Activated CD8-positive, alpha-beta T cell treated with anti-CD3 and anti-CD28 coated beads, Interleukin-2, amount 10 ng/mL, durations not matched to agents 7 days and 5 days (primary cell): ENCODE measurements at regions not wholly inside any gene's neighbourhood (a gene's known extent, or its start where the extent isn't known, plus 50 kb on each side); places are given as distances from the start of the nearest gene placed in this dataset.

Source experiments
- ATAC-seq: fragments of 150-1000 bp; cut with Tn5 transposase; one replicate; pipeline ENCODE4 v1.10.0; 2021; ENCODE audit warnings: moderate library complexity
- CTCF ChIA-PET: fragments of 350-600 bp; sonication (Branson Sonifier 250); formaldehyde crosslinking; loops from one replicate; lab custom pipeline; 2021; ENCODE audit warnings: antibody characterized with exemption; lab: Charles Lee
- POLR2A ChIA-PET: fragments of 350-600 bp; sonication (Branson Sonifier 250); formaldehyde crosslinking; loops from one replicate; lab custom pipeline; 2021; ENCODE audit warnings: antibody characterized with exemption; lab: Charles Lee
- DNase-seq: peaks from one replicate; pipeline ENCODE4 v3.0.0-alpha.2; 2020
- H3K27ac Mint-ChIP-seq: one replicate; pipeline ENCODE4 v1.8.0; 2021; ENCODE audit warnings: mild to moderate bottlenecking, mixed read lengths
- H3K27me3 Mint-ChIP-seq: one replicate; pipeline ENCODE4 v1.8.0; 2021; ENCODE audit warnings: low read depth, mixed read lengths
- H3K36me3 Mint-ChIP-seq: one replicate; pipeline ENCODE4 v1.8.0; 2021; ENCODE audit warnings: low read depth, mixed read lengths
- H3K4me1 Mint-ChIP-seq: one replicate; pipeline ENCODE4 v1.8.0; 2021; ENCODE audit warnings: low read depth, mixed read lengths
- H3K4me3 Mint-ChIP-seq: one replicate; pipeline ENCODE4 v1.8.0; 2021; ENCODE audit warnings: mild to moderate bottlenecking, mixed read lengths
- H3K9me3 Mint-ChIP-seq: one replicate; pipeline ENCODE4 v1.8.0; 2022; ENCODE audit warnings: mixed read lengths; ENCODE audit not compliant: insufficient read depth

DNA sequence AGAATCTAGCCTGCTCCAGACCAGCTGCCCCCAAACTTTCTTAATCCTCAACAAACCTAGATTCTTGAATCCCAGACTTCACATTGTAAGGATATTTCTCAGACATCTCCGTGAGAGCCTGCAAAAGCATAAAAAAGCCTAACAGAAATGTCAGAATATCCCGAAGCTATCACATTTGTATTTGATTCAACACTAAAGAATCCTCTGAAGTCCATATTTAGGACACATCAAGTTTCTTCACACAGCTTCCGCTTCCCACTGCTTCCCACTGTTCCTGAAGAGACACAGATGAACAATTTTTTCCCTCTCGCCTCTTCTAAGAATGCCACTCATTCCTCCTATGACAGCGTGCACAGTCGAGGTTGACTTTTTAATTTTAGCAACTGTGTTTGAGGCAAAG lies 396.2 kb upstream of the IGFBP3 start:
- Mint-ChIP-seq H3K27me3 (no peaks in the 10 kb centered on the region), H3K27ac (no peak overlapping the region), H3K4me1 (no peaks in the 10 kb centered on the region), H3K9me3 (no peaks in the 10 kb centered on the region), H3K36me3 (no peaks in the 10 kb centered on the region), H3K4me3 (no peak overlapping the region)
- CTCF ChIA-PET = no interaction called here
- POLR2A ChIA-PET = no interaction called here
- no peak for ATAC-seq
- no peak for DNase-seq

DNA sequence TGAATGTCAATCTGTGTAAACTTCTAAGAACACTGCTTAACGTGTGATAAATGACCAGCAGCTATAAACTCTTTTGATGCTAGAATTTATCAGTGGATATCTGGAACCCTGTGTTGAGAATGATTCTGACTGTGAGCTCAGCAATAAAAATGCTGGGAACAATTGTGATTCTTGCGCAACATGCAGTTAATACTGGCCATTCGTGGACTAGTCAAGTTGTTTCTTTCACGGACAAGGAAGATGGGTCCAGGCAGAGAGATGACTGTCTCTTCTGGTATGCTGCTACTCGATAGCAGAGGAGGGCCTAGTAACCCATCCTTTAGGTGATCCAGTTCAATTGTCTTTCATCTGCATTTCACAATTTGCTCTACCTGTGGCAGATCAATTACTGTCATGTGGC lies 394.8 kb upstream of the IGFBP3 start:
- Mint-ChIP-seq H3K36me3 (no peaks in the 10 kb centered on the region), H3K9me3 (no peaks in the 10 kb centered on the region)
- ATAC-seq = no peak

DNA sequence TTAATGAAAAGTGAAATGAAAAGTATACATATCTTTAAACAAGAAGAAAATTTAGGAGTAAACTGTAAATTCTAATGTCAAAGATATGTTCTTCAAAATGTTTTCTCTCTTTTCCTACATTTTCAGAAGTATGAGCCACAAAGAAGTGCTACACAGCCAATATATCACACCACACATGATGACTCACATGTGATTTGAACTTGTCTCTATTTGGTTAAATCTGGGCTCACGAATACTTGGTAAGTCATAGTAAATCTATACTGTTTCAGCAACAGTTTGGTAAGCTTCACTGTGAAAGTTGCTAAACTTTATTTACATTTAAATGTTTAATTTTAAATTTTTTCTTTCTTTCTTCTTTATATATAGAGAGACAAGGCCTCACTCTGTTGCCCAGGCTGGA lies 380.6 kb upstream of the IGFBP3 start:
- no peak overlapping the region for H3K27ac Mint-ChIP-seq
- H3K4me1 Mint-ChIP-seq = no peaks in the 10 kb centered on the region
- no peak overlapping the region for H3K4me3 Mint-ChIP-seq
- DNase-seq (no peak), ATAC-seq (no peak)
- CTCF ChIA-PET = no interaction called here
- POLR2A ChIA-PET = no interaction called here
- no peaks in the 10 kb centered on the region for H3K36me3 Mint-ChIP-seq
- H3K9me3 Mint-ChIP-seq = peaks cover 11% of the 10 kb centered on the region
- no peaks in the 10 kb centered on the region for H3K27me3 Mint-ChIP-seq

More for the DNA sequence above, 394.8 kb upstream of the IGFBP3 start:
- ChIA-PET POLR2A (interaction anchor here (0.6 kb wide), 1 partner anchor 27 kb away, joined by 3 read pairs; no protein-coding TSS in a partner anchor), CTCF (no interaction called here)
- no peak for DNase-seq
- Mint-ChIP-seq H3K27me3 (no peaks in the 10 kb centered on the region), H3K4me1 (no peaks in the 10 kb centered on the region), H3K27ac (no peak overlapping the region), H3K4me3 (no peak overlapping the region)

DNA sequence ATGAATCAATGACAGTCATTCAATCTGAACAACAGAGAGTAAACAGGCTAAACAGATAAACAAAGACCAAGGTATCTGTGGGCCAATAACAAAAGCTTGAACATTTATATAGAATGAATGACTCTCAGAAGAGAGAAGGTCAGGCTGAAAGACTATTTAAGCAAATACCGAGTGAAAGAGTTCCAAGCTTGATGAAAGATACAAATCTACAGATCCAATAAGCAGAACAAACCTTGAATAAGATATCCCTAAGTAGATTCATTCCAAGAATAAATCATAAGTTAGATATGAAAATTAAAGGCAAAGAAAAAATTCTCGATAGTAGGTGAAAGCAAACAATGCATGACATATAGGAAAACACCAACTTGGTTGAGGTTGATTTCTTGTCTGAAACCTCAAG lies 376.4 kb upstream of the IGFBP3 start:
- peaks cover 11% of the 10 kb centered on the region for H3K9me3 Mint-ChIP-seq
- ChIA-PET CTCF (no interaction called here), POLR2A (no interaction called here)
- no peaks in the 10 kb centered on the region for H3K27me3 Mint-ChIP-seq
- no peak overlapping the region for H3K27ac Mint-ChIP-seq
- no peak overlapping the region for H3K4me3 Mint-ChIP-seq
- no peaks in the 10 kb centered on the region for H3K4me1 Mint-ChIP-seq
- DNase-seq = no peak
- no peak for ATAC-seq
- H3K36me3 Mint-ChIP-seq = no peaks in the 10 kb centered on the region

DNA sequence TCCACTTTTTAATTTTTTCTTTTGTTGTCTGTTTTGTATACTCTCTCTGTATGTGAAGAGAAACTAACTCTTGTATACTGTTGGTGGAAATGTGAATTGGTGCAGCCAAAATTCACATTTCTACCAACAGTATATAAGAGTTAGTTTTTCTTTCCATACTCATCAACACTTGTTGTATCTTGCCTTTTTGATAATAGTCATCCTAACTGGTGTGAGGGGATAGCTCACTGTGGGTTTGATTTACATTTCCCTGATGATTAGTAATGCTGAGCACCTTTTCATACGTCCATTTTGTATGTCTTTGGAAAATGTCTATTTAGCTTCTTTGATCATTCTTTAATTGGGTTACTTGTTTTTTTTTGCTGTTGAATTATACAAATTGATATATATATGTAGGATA lies 375.5 kb upstream of the IGFBP3 start:
- H3K27ac Mint-ChIP-seq = no peak overlapping the region

DNA sequence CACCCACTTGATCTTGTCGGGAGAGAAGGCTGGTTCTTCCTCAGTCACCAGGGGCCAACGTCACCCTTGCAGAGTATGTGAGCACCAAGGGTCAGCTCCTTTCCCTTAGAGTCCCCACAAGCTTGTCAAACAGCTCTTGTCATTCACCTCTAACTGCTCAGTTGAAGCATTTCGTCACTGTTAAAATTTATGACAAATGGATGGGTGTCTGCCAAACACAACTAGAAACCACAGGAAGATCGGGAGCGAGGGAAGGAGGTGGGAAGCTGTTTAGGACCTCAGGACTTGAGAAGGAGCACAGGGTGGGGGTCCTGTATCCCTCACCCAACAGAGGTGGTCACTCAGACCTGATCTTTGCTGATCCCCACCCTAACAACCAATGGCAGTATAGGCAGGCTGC lies 373.3 kb upstream of the IGFBP3 start:
- Mint-ChIP-seq H3K36me3 (no peaks in the 10 kb centered on the region), H3K27ac (no peak overlapping the region), H3K4me1 (no peaks in the 10 kb centered on the region), H3K27me3 (no peaks in the 10 kb centered on the region), H3K9me3 (peaks cover 11% of the 10 kb centered on the region), H3K4me3 (no peak overlapping the region)
- DNase-seq = no peak
- no peak for ATAC-seq
- CTCF ChIA-PET = no interaction called here
- POLR2A ChIA-PET = no interaction called here

More for the DNA sequence above, 375.5 kb upstream of the IGFBP3 start:
- no peak for ATAC-seq
- H3K27me3 Mint-ChIP-seq = no peaks in the 10 kb centered on the region
- POLR2A ChIA-PET = no interaction called here
- peaks cover 11% of the 10 kb centered on the region for H3K9me3 Mint-ChIP-seq
- DNase-seq = no peak
- CTCF ChIA-PET = no interaction called here
- no peak overlapping the region for H3K4me3 Mint-ChIP-seq
- no peaks in the 10 kb centered on the region for H3K4me1 Mint-ChIP-seq
- H3K36me3 Mint-ChIP-seq = no peaks in the 10 kb centered on the region

DNA sequence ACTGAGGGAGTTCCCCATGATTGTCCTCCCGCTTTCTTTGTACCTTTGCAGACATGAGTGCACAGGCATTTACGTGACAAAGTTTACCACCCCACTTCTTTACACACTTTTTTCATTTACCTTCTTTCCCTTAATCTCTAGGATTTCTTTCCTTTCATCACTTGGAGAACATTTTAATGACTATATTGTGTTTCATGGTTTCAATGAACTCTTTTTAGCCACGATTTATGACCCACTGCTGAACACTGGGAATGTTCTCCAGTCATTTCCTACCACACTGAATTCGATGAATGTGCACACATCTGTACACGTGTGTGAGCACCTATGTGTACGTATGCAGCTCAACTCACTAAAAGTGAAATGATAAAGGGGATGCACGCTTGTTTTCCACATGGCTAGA lies 371.7 kb upstream of the IGFBP3 start:
- ATAC-seq (no peak), DNase-seq (no peak)
- Mint-ChIP-seq H3K9me3 (peaks cover 8% of the 10 kb centered on the region), H3K27me3 (no peaks in the 10 kb centered on the region), H3K36me3 (no peaks in the 10 kb centered on the region), H3K4me3 (no peak overlapping the region), H3K27ac (no peak overlapping the region), H3K4me1 (no peaks in the 10 kb centered on the region)
- ChIA-PET CTCF (no interaction called here), POLR2A (no interaction called here)

DNA sequence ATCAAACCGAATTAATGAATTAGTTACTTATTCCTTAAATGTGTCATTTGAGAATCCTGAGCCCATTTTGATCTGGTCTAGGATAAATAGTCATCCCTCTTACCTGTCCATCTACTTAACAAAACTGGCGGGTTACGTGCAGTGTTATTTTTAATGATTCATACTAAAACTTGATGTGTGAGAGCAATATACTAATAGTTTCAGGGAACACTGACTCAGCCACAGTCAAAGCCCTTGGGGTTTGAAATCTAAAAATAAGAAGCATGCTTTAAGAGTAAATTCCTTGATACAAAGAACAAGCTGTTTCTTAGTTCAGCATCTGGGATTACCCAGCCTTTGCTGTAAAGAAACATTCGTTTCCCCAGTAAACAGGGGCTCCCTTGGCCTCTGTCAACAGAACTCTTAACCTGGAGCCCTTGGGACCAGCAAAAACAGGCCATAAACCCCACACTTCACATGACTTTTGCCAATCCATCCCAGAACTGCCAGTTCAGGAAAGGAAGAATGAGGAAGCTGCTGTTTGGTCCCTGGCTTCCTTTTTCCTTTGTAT lies 370.6 kb upstream of the IGFBP3 start:
- DNase-seq (no peak), ATAC-seq (no peak)
- Mint-ChIP-seq H3K4me1 (no peaks in the 10 kb centered on the region), H3K4me3 (no peak overlapping the region), H3K36me3 (no peaks in the 10 kb centered on the region), H3K27ac (no peak overlapping the region), H3K27me3 (no peaks in the 10 kb centered on the region), H3K9me3 (no peaks in the 10 kb centered on the region)
- POLR2A ChIA-PET = no interaction called here
- CTCF ChIA-PET = no interaction called here

DNA sequence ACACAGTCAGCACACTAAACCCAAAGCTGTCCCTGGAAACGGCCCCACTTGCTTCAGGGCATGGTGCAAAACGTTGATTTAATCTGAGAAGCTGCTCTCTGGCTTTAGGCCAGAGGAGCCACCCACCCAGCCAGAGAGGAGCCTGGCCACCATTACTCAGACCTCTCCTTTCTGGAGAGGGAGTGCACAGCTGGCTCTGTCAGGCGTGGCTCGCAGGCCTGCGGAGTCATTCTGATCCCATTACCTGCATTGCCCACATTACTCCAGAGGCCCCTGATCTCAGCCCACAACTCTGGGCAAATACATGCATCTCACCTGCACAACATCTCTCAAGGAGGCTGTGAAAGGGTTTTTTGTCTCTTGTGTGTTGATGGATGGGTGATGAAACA lies 370.0 kb upstream of the IGFBP3 start:
- Mint-ChIP-seq H3K4me3 (no peak overlapping the region), H3K27me3 (no peaks in the 10 kb centered on the region)
- CTCF ChIA-PET = no interaction called here

DNA sequence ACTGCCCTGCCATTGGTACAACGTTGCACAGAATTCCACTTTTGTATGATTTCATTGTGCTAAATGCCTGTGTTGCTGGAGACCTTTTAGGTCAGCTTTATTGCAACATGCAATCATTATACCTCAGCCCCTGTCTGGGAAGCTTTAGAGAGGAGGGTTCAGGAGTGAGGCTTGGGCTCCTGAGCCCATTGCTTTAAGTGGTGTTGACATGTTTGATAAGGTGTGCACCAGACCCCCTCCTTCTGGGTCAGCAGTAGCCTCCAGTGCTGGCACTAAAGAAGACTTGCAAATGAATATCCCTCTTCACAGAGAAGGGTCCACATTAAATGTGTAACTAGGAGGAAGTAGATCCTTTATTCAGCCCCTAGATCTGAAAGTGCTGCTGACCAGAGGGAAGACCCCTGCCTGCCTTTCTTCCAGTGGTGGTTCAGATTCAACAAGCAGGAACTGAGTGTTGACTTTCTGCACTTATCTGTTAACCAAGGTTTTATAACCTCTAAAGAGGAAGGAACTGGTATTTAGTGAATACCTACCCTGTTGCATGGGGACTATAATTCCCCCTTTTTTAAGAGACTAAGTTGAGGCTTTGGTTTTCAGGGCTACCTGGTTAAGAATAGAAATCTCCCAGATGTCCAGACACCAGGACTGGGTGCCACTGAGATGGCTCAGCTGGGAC lies 369.4 kb upstream of the IGFBP3 start:
- CTCF ChIA-PET = no interaction called here
- no peaks in the 10 kb centered on the region for H3K9me3 Mint-ChIP-seq

More for the DNA sequence above, 370.0 kb upstream of the IGFBP3 start:
- H3K27ac Mint-ChIP-seq = no peak overlapping the region
- POLR2A ChIA-PET = no interaction called here
- DNase-seq = no peak
- H3K4me1 Mint-ChIP-seq = no peaks in the 10 kb centered on the region
- H3K9me3 Mint-ChIP-seq = no peaks in the 10 kb centered on the region
- ATAC-seq = no peak
- no peaks in the 10 kb centered on the region for H3K36me3 Mint-ChIP-seq

DNA sequence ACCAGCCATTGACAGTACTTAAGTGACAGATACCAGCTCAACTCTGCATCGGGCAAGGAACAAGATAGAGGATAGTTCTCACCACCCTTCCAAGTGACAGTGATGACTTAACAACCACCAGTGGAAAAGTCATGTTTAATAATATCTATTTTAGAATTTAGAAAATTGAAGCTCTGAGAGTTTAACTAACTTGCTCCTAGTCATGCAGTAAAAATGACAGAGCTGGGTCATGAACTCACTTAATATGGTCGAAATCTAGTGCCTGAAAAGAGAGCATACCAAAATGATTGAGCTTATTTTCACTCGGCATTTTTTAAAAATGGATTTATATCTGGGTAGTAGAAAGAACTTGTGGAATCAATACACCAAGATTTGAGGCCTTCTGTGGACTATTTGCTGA lies 367.8 kb upstream of the IGFBP3 start:
- H3K27me3 Mint-ChIP-seq = no peaks in the 10 kb centered on the region
- DNase-seq (no peak), ATAC-seq (no peak)
- H3K4me1 Mint-ChIP-seq = no peaks in the 10 kb centered on the region
- ChIA-PET CTCF (no interaction called here), POLR2A (interaction anchor here (0.6 kb wide), 1 partner anchor 27 kb away, joined by 3 read pairs; no protein-coding TSS in a partner anchor)
- H3K4me3 Mint-ChIP-seq = no peak overlapping the region
- H3K36me3 Mint-ChIP-seq = no peaks in the 10 kb centered on the region
- H3K27ac Mint-ChIP-seq = no peak overlapping the region
- H3K9me3 Mint-ChIP-seq = no peaks in the 10 kb centered on the region

More for the DNA sequence above, 369.4 kb upstream of the IGFBP3 start:
- Mint-ChIP-seq H3K4me1 (no peaks in the 10 kb centered on the region), H3K27ac (no peak overlapping the region), H3K27me3 (no peaks in the 10 kb centered on the region), H3K36me3 (no peaks in the 10 kb centered on the region), H3K4me3 (no peak overlapping the region)
- POLR2A ChIA-PET = no interaction called here
- ATAC-seq = no peak
- no peak for DNase-seq

DNA sequence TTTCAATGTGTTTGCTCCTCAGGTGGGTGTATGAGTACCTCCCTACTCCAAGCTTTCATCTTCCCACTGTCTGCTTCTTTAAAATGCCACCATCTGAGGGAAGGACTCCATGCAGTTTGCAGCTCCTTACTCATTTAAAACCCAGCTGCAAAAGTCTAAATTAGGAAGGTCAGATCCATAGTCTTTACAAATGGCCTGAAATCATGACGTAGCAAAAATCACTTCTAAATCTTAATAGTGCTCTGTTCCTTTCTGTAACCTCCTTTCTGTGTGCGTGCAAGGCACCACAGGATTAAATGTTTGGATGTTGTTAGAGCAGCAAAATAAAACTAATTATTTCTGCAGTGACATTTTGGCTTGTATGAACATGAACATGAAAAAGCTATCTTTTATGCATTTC lies 366.9 kb upstream of the IGFBP3 start:
- Mint-ChIP-seq H3K36me3 (no peaks in the 10 kb centered on the region), H3K9me3 (no peaks in the 10 kb centered on the region), H3K27me3 (no peaks in the 10 kb centered on the region), H3K27ac (no peak overlapping the region), H3K4me1 (no peaks in the 10 kb centered on the region), H3K4me3 (no peak overlapping the region)
- DNase-seq = no peak
- ChIA-PET POLR2A (no interaction called here), CTCF (no interaction called here)
- no peak for ATAC-seq

DNA sequence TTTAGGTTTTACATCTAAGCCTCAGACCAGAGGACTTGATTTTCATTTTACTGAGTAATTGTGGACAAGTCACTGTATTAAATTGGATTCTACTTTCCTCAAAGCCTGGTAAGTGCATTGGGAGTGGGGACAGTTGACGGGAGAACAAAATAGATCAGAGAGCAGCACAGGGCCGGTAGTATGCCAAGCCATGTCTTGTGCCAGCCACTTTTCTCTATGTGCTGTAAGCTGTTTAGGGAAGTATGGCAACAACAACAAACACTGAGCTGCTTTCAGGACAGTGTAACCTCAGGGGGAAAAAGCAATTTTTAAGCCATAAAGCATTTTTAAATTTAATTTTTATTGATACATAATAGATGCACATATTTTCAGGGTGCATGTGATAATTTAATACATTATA lies 365.9 kb upstream of the IGFBP3 start:
- CTCF ChIA-PET = no interaction called here
- no peaks in the 10 kb centered on the region for H3K36me3 Mint-ChIP-seq

More for the DNA sequence above, 365.9 kb upstream of the IGFBP3 start:
- POLR2A ChIA-PET = no interaction called here
- H3K9me3 Mint-ChIP-seq = no peaks in the 10 kb centered on the region
- ATAC-seq (no peak), DNase-seq (no peak)
- H3K27ac Mint-ChIP-seq = no peak overlapping the region
- H3K4me1 Mint-ChIP-seq = no peaks in the 10 kb centered on the region
- no peaks in the 10 kb centered on the region for H3K27me3 Mint-ChIP-seq
- no peak overlapping the region for H3K4me3 Mint-ChIP-seq
